GM23338 (cell line): ENCODE measurements at regions not wholly inside any gene's neighbourhood (a gene's known extent, or its start where the extent isn't known, plus 50 kb on each side); places are given as distances from the start of the nearest gene placed in this dataset.

ENCODE experiments used
- ATAC-seq: fragments of 200-7000 bp; cut with Tn5 transposase; 3 replicates; pipeline ENCODE4 v1.9.1; 2020
- DNase-seq: peaks from one replicate; pipeline ENCODE4 v3.0.0-alpha.2; 2015; ENCODE audit warnings: low spot score
- H2AFZ ChIP-seq: fragments of 200-600 bp; sonication (generic); 2 replicates; pipeline ENCODE4 v1.8.0; 2016; ENCODE audit warnings: antibody characterized with exemption, mild to moderate bottlenecking, moderate library complexity
- H3F3A ChIP-seq: fragments of 200-600 bp; sonication (generic); replicated peaks from 2 replicates; pipeline ENCODE4 v1.8.0; 2017; ENCODE audit warnings: antibody characterized with exemption, mixed run types, low read depth
- H3K27ac ChIP-seq: fragments of 200-600 bp; sonication (generic); 2 replicates; pipeline ENCODE4 v1.6.1; 2016; ENCODE audit warnings: low read depth
- H3K27me3 ChIP-seq: fragments of 200-600 bp; sonication (generic); 2 replicates; pipeline ENCODE4 v1.8.0; 2016; ENCODE audit warnings: mild to moderate bottlenecking, mixed run types, moderate library complexity; ENCODE audit not compliant: insufficient read depth
- H3K36me3 ChIP-seq: fragments of 200-600 bp; sonication (generic); 2 replicates; pipeline ENCODE4 v1.8.0; 2016; ENCODE audit warnings: mild to moderate bottlenecking; ENCODE audit not compliant: insufficient read depth
- H3K4me1 ChIP-seq: fragments of 200-600 bp; sonication (generic); 2 replicates; pipeline ENCODE4 v1.8.0; 2016; ENCODE audit warnings: mild to moderate bottlenecking, moderate library complexity; ENCODE audit not compliant: insufficient read depth
- H3K4me2 ChIP-seq: fragments of 200-600 bp; sonication (generic); 2 replicates; pipeline ENCODE4 v1.7.1; 2017; ENCODE audit warnings: mixed run types
- H3K4me3 ChIP-seq: fragments of 200-600 bp; sonication (generic); 2 replicates; pipeline ENCODE4 v1.6.1; 2016; ENCODE audit warnings: mixed run types
- H3K79me2 ChIP-seq: fragments of 200-600 bp; sonication (generic); replicated peaks from 2 replicates; pipeline ENCODE4 v1.8.0; 2017; ENCODE audit warnings: mild to moderate bottlenecking; ENCODE audit not compliant: insufficient read depth
- H3K9me2 ChIP-seq: fragments of 200-600 bp; sonication (generic); 2 replicates; pipeline ENCODE4 v1.8.0; 2017; ENCODE audit not compliant: insufficient read depth
- H4K20me1 ChIP-seq: fragments of 200-600 bp; sonication (generic); replicated peaks from 2 replicates; pipeline ENCODE4 v1.8.0; 2017; ENCODE audit warnings: mild to moderate bottlenecking; ENCODE audit not compliant: insufficient read depth
- H3K27ac Mint-ChIP-seq: 2 replicates; pipeline ENCODE4 v1.8.0; 2020; ENCODE audit warnings: inconsistent platforms, mild to moderate bottlenecking, moderate library complexity, mixed read lengths
- H3K27me3 Mint-ChIP-seq: 3 replicates; pipeline ENCODE4 v1.8.0; 2022; ENCODE audit warnings: low read depth, mild to moderate bottlenecking, moderate library complexity, mixed read lengths, inconsistent platforms; ENCODE audit not compliant: insufficient read depth, poor library complexity
- H3K36me3 Mint-ChIP-seq: 3 replicates; pipeline ENCODE4 v1.8.0; 2021; ENCODE audit warnings: low read depth, mild to moderate bottlenecking, inconsistent platforms, moderate library complexity, mixed read lengths
- H3K4me1 Mint-ChIP-seq: 3 replicates; pipeline ENCODE4 v1.8.0; 2020; ENCODE audit warnings: mild to moderate bottlenecking, inconsistent platforms, mixed read lengths
- H3K4me3 Mint-ChIP-seq: 3 replicates; pipeline ENCODE4 v1.8.0; 2021; ENCODE audit warnings: moderate library complexity, mild to moderate bottlenecking, inconsistent platforms, mixed read lengths
- H3K9me3 Mint-ChIP-seq: 3 replicates; pipeline ENCODE4 v1.8.0; 2020; ENCODE audit warnings: moderate library complexity, mild to moderate bottlenecking, inconsistent platforms, mixed read lengths
- EZH2 ChIP-seq: fragments of 200-600 bp; sonication (generic); IDR thresholded peaks from one replicate; pipeline ENCODE4 v1.8.0; 2017; ENCODE audit warnings: antibody characterized with exemption, mild to moderate bottlenecking, low read depth; ENCODE audit not compliant: unreplicated experiment
- EZH2phosphoT487 ChIP-seq: fragments of 200-600 bp; sonication (generic); IDR thresholded peaks from one replicate; pipeline ENCODE4 v1.8.1; 2018; ENCODE audit warnings: antibody characterized with exemption; ENCODE audit not compliant: unreplicated experiment
- JUNB ChIP-seq: IDR thresholded peaks from one replicate; pipeline ENCODE4 v1.6.1; 2016; ENCODE audit warnings: antibody characterized with exemption; ENCODE audit not compliant: unreplicated experiment
- POLR2AphosphoS5 ChIP-seq: IDR thresholded peaks from 2 replicates; pipeline ENCODE4 v1.6.1; 2016; ENCODE audit warnings: antibody characterized with exemption, low read depth
- STAT1 ChIP-seq: IDR thresholded peaks from one replicate; pipeline ENCODE4 v1.6.1; 2016; ENCODE audit warnings: antibody characterized with exemption; ENCODE audit not compliant: unreplicated experiment
- ZNF331 ChIP-seq: fragments of 250-450 bp; sonication (Bioruptor Pico); IDR thresholded peaks from 2 replicates; pipeline ENCODE4 v1.5.0; 2020; ENCODE audit warnings: low read depth, mild to moderate bottlenecking, moderate library complexity
- TF ChIP-seq, protein P1 (sequence below), 2 experiments: fragments of 200-600 bp in 1 of 2; sonication (generic) in 1 of 2; conservative IDR thresholded peaks; 2 replicates each; pipeline versions ENCODE4 v1.5.1 to v1.6.1; 2016 to 2017; ENCODE audit warnings: antibody characterized with exemption in 2 of 2, low read depth in 2 of 2, mild to moderate bottlenecking in 2 of 2, moderate library complexity in 1 of 2
- TF ChIP-seq, protein P2 (sequence below): fragments of 250-450 bp; sonication (Bioruptor Pico); IDR thresholded peaks from 2 replicates; pipeline ENCODE4 v1.5.0; 2020; ENCODE audit warnings: mild to moderate bottlenecking, moderate library complexity

DNA sequence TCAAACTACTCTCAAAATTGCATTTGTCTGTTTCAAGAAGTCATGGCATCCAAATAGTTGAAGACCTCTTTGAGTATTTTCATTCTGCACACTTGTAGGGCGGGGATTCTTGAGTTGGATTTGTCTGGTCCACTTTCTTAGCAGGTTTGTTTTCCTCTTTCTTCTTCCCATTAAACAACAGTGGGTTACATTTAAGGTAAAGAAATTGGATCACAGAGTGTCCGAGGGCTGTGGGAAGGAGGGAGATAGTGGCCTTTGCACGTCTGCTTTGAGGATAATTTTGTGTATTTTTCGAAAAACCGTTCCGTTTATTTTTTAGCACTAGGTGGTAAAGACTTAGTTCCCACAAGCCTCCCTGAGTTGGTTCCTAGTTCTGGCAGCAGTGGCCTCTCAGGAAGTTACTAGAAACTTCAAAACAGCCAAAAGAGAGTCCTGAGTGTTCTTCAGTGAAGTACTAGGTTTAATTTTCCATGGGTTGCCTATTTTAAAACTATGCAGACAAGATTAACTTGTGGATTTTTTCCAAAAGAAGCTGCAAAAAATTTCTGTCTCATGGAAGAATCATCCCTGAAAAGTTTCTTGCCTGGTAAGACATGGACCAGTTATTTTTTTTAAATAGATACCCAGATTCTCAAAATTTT, 107.9 kb downstream of the CDC42EP3 start:
- no peaks in the 10 kb centered on the region for H3K4me1 ChIP-seq
- H3K4me2 ChIP-seq = no peak overlapping the region
- ATAC-seq (no peak), DNase-seq (no peak)
- H3K9me2 ChIP-seq = no peaks in the 10 kb centered on the region
- Mint-ChIP-seq H3K27me3 (peaks cover 2% of the 10 kb centered on the region), H3K36me3 (no peaks in the 10 kb centered on the region), H3K4me1 (peaks cover 10% of the 10 kb centered on the region), H3K27ac (no peak overlapping the region), H3K4me3 (no peak overlapping the region), H3K9me3 (peaks cover 3% of the 10 kb centered on the region; the same call in 1 of the 3 replicates)
- no peaks in the 10 kb centered on the region for H3K79me2 ChIP-seq
- no peaks in the 10 kb centered on the region for H3F3A ChIP-seq
- H3K27me3 ChIP-seq = no peaks in the 10 kb centered on the region
- H2AFZ ChIP-seq = no peak overlapping the region
- no peaks in the 10 kb centered on the region for H4K20me1 ChIP-seq
- H3K36me3 ChIP-seq = no peaks in the 10 kb centered on the region
- no peak overlapping the region for H3K27ac ChIP-seq
- TF ChIP-seq JUNB = no peak
- no peak for TF ChIP-seq EZH2phosphoT487
- no peak for TF ChIP-seq EZH2
- TF ChIP-seq STAT1 = no peak
- TF ChIP-seq, protein P1, sequence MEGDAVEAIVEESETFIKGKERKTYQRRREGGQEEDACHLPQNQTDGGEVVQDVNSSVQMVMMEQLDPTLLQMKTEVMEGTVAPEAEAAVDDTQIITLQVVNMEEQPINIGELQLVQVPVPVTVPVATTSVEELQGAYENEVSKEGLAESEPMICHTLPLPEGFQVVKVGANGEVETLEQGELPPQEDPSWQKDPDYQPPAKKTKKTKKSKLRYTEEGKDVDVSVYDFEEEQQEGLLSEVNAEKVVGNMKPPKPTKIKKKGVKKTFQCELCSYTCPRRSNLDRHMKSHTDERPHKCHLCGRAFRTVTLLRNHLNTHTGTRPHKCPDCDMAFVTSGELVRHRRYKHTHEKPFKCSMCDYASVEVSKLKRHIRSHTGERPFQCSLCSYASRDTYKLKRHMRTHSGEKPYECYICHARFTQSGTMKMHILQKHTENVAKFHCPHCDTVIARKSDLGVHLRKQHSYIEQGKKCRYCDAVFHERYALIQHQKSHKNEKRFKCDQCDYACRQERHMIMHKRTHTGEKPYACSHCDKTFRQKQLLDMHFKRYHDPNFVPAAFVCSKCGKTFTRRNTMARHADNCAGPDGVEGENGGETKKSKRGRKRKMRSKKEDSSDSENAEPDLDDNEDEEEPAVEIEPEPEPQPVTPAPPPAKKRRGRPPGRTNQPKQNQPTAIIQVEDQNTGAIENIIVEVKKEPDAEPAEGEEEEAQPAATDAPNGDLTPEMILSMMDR (conservative IDR thresholded peaks at IDR 0.05; ENCODE audit: low read depth in 2 of 2) = no peak
- no peak for TF ChIP-seq POLR2AphosphoS5
- TF ChIP-seq, protein P2, sequence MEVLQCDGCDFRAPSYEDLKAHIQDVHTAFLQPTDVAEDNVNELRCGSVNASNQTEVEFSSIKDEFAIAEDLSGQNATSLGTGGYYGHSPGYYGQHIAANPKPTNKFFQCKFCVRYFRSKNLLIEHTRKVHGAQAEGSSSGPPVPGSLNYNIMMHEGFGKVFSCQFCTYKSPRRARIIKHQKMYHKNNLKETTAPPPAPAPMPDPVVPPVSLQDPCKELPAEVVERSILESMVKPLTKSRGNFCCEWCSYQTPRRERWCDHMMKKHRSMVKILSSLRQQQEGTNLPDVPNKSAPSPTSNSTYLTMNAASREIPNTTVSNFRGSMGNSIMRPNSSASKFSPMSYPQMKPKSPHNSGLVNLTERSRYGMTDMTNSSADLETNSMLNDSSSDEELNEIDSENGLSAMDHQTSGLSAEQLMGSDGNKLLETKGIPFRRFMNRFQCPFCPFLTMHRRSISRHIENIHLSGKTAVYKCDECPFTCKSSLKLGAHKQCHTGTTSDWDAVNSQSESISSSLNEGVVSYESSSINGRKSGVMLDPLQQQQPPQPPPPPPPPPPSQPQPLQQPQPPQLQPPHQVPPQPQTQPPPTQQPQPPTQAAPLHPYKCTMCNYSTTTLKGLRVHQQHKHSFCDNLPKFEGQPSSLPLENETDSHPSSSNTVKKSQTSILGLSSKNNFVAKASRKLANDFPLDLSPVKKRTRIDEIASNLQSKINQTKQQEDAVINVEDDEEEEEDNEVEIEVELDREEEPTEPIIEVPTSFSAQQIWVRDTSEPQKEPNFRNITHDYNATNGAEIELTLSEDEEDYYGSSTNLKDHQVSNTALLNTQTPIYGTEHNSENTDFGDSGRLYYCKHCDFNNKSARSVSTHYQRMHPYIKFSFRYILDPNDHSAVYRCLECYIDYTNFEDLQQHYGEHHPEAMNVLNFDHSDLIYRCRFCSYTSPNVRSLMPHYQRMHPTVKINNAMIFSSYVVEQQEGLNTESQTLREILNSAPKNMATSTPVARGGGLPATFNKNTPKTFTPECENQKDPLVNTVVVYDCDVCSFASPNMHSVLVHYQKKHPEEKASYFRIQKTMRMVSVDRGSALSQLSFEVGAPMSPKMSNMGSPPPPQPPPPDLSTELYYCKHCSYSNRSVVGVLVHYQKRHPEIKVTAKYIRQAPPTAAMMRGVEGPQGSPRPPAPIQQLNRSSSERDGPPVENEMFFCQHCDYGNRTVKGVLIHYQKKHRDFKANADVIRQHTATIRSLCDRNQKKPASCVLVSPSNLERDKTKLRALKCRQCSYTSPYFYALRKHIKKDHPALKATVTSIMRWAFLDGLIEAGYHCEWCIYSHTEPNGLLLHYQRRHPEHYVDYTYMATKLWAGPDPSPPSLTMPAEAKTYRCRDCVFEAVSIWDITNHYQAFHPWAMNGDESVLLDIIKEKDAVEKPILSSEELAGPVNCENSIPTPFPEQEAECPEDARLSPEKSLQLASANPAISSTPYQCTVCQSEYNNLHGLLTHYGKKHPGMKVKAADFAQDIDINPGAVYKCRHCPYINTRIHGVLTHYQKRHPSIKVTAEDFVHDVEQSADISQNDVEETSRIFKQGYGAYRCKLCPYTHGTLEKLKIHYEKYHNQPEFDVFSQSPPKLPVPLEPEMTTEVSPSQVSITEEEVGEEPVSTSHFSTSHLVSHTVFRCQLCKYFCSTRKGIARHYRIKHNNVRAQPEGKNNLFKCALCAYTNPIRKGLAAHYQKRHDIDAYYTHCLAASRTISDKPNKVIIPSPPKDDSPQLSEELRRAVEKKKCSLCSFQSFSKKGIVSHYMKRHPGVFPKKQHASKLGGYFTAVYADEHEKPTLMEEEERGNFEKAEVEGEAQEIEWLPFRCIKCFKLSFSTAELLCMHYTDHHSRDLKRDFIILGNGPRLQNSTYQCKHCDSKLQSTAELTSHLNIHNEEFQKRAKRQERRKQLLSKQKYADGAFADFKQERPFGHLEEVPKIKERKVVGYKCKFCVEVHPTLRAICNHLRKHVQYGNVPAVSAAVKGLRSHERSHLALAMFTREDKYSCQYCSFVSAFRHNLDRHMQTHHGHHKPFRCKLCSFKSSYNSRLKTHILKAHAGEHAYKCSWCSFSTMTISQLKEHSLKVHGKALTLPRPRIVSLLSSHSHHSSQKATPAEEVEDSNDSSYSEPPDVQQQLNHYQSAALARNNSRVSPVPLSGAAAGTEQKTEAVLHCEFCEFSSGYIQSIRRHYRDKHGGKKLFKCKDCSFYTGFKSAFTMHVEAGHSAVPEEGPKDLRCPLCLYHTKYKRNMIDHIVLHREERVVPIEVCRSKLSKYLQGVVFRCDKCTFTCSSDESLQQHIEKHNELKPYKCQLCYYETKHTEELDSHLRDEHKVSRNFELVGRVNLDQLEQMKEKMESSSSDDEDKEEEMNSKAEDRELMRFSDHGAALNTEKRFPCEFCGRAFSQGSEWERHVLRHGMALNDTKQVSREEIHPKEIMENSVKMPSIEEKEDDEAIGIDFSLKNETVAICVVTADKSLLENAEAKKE = no peak
- no peak for TF ChIP-seq ZNF331
- no peak overlapping the region for H3K4me3 ChIP-seq
